NCI-H524 (cell line): ENCODE measurements at regions not wholly inside any gene's neighbourhood (a gene's known extent, or its start where the extent isn't known, plus 50 kb on each side); places are given as distances from the start of the nearest gene placed in this dataset.
A peak's percentile ranks its signal among the peaks of the same experiment; 100 is the strongest.
"Not testable (repeated sequence)": the region's sequence is repeated elsewhere in the genome, so short reads cannot be mapped to it uniquely, and the experiment has no call there.

Source experiments
- DNase-seq, 2 experiments: peaks; one replicate each; lab custom pipeline; 2025; lab: John Stamatoyannopoulos, UW

DNA sequence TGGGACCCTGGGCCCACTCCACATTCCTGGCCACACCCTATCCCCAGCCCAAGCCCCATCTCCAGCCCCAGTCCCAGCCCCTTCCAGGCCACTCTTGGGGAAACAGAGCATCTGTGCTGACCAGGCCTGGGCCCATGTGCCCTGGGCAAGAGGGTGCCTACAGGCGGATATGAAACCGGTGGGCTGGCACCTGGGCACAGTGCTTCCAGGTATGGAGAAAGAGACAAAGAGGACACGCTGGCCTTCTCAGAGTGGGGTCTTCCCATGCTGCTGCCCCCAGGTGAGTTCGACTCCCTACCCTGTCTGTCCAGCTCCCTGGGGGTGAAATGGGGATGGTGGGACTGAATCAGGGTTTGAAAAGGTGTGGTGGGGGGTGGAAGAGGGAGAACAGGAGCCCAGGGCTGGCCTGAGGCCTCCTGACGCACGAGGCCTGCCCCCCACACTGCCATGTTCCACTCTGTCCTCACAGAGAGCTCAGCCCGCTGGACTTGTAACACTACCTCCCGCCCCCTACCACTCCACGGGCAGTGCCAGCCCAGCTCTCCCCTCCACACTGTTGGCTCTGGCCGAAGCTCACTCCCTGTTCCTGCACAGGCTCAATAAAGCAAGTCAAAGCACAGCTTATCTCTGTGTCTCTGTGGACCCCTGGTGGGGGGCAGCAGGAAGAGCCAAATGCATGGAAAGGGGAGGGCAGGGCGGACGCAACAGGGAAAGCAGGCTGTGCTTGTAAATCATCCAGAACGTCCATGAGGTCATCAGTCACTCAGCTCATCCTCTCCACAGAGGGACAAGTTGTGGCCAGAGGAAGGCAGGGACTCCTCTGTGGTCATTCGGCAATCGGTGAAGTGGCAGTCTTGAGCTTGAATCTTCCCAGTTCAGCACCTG, 71.1 kb upstream of the TMEM97 start:
- DNase-seq, result peak; percentile 56 to 70

DNA sequence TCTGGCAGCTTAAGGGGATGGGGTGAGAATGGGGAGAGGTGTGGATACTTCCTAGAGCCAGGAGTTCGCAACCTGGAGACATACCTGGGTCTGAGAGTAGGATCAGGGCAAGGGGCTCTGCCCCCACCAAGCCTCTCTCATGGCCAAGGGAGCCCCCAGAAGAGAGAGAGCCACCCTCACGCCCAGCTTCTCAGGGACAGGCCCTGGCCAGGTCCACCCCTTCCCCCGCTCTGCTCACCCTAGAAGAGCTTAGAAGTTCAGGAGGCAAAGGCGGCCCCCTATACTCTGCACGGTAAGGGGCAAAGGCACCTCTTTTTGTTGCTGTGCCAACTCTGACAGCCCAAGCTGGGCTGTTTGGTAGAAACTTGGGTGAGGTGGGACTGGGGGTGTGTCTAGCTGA, 69.3 kb upstream of the TMEM97 start:
- DNase-seq, result no peak

DNA sequence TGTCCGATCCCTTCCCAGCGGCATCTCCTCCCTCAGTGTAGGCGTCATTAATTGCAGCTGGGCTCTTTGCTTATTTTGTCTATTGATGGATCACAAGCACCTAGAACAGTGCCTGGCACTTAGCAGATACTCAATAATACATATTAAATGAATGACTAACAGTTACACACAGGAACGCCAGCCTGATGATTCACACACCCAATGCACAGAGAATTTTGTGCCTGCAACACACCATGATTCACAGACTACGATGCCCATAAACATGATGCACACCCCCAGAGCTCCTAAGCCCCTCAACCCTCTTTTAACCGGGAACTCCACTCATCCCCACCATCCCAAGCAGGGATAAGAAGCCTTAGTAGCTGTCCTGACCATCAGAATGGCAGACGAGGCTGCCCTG, 66.6 kb upstream of the TMEM97 start:
- no peak for DNase-seq

DNA sequence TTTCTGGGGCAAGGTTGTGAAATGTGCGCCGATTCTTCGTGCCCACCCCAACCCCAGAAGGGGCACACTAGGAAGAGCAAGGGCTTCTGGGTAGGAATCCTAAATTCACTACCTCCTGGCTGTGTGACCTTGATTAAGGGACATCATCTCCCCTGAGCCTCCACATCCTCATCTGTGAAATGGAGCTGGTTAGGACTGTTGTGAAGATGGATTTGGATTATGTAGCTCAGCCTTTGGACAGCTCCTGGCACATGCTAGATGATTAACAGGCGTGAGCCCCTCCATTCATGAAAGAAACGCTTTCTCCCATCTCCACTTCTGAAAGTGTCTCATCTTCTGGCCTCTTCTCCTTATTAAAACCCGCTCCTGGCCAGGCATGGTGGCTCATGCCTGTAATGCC, 65.3 kb upstream of the TMEM97 start:
- DNase-seq, result no peak

DNA sequence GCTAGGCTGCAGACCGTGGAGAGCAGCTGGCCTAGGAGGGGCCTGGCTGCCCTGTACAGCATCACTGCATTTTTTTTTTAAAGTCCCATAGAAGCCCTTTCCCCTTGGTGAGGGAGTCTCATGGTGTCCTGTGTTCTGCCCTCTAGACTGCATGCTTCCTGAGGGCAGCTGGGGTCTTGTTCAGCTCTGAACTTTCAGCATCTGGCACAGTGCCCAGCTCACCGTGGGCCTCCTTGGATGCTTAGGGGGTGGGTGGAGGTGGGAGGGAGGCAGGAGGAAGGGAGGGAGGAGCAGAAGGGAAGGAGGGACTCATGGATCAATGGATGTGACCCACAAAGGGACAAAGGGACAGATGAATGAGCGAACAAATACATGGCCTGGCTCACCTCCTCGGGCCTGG, 63.4 kb upstream of the TMEM97 start:
- DNase-seq, result no peak

DNA sequence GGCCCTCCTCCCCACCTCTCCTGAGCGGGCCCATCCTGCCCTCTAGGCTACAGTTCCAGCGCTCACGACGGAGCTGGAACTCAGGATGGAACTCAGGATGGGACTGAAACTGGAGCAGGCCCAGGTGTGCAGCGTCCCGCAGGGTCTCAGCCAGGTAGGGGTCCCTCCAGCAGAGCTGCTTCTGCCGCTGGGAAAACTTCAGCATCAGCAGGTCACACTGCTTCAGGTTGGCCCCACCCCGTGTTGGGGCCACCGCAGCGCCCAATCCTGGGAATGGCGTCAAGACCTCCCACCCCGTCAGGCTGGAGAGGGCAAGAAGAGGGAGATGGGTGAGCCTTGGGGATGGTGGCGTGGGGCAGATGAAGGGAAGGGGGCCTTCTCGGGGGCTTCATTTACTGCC, 62.6 kb upstream of the TMEM97 start:
- DNase-seq, result no peak

DNA sequence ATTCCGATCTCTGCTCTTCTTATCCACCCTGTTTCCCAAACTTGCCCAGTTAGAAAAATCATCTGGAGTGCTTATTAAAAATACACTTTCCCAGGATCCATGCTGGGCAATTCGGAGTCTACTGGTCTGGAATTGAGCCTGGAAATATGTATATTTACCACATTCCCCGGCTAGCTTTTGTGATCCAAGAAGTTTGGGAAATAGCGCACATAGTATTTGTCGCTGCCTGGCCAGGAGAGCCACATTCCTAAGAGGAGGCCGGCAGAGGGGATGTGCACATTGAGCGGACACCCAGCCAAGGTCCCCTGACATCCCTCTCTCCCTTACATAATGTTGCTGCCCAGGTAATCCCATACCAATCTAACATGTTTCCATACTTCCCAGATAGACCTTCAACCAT, 62.1 kb upstream of the TMEM97 start:
- no peak for DNase-seq

DNA sequence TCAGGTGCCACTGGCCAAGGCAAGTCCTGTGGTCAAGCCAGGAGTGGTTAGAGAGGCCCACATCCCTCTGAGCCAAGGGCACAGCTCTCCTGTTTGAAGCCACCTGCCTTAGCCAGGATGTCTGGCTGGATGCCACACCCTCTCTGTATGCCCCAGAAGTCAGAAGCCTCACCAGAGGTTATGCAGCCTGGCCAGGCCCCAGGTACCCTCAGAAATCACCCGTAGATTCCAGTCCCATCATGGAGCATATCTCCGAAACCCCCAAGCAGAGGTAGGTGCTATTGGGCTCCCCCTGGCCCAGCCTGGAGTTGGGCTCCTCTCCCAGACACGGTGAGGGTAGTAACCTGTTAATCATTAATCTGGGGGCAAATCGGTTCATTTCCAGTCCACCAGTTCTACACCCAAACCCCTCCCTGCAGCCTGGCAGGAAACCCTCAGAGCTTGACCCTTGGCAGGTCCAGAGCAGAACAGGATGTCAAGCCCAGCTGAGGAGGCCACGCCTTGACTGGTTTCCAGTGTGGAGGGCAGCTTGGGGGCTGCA, 60.6 kb upstream of the TMEM97 start:
- no peak for DNase-seq

DNA sequence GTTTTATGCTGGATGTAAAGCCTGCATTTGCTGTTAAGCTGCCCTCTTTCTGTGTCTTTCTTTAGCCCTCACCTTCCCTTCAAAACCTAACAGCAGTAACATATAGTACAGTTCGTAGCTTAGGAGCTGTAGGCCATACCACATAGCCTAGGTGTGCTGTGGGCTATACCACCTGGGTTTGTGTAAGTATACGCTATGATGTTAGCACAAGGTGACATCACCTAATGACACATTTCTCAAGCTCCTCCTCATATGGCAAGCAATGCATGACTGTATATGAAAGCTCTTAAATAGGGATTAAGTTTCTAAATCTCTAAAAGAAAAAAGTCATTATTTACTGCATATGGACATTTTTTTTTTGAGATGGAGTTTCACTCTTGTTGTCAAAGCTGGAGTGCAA, 57.8 kb upstream of the TMEM97 start:
- no peak for DNase-seq

DNA sequence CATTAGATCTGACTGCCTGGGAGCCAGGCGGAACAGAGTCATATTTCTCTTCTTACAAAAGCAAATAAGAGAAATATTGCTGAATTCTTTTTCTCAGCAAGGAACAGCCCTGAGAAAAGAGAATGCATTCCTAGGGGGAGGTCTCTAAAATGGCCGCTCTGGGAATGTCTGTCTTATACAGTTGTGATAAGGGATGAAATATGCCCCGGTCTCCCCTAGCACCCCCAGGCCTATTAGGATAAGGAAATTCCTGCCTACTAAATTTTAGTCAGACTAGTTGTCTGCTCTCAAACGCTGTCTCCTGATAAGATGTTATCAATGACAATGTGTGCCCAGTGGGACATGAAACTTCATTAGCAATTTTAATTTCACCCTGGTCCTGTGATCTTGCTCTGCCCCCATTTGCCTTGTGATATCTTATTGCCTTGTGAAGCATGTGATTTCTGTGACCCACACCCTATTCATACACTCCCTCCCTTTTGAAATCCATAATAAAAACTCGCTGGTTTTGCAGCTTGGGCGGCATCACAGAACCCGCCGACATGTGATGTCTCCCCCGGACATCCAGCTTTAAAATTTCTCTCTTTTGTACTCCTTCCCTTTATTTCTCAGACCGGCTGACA, 56.8 kb upstream of the TMEM97 start:
- not testable (repeated sequence) for DNase-seq

DNA sequence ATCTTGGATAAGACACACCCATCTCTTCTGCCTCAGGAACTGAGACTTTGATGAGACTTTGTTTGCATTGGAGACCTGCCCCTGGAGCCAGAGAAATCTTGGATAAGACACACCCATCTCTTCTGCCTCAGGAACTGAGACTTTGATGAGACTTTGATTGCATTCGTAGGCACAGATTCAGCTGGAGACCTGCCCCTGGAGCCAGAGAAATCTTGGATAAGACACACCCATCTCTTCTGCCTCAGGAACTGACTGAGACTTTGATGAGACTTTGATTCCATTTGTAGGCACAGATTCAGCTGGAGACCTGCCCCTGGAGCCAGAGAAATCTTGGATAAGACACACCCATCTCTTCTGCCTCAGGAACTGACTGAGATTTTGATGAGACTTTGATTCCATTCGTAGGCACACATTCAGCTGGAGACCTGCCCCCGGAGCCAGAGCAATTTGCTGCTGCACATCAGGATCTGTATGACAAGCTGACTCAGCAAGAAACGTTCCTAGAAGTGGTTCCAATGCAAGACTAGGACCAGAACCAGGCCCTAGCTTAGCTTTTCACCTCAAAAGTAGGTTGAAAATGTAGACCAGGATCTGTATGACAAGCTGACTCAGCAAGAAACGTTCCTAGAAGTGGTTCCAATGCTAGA, 54.0 kb upstream of the TMEM97 start:
- not testable (repeated sequence) for DNase-seq

DNA sequence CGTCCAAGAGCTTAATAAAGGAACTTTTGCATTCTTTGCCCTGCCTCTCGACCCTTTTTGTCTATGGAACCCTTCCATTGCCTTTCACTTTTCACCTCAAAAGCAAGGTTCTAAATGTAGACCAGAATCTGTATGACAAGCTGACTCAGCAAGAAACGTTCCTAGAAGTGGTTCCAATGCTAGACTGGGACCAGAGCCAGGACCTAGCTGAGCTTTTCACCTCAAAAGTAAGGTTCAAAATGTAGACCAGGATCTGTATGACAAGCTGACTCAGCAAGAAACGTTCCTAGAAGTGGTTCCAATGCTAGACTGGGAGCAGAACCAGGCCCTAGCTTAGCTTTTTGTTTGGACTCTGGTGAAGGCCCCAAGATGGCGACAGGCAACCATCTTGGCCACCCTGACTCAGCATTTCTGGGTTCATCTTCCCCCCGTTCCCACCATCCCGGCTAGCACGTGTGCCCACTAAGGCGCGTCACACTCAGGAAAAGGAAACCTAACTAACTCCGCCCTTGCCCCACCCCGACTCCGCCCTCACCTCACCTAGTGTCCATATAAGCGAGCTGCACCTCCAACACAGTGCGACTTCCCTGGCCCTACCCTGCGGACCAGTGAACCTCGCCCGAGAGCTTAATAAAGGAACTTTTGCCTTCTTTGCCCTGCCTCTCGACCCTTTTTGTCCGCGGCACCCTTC, 53.0 kb upstream of the TMEM97 start:
- DNase-seq, result not testable (repeated sequence)

DNA sequence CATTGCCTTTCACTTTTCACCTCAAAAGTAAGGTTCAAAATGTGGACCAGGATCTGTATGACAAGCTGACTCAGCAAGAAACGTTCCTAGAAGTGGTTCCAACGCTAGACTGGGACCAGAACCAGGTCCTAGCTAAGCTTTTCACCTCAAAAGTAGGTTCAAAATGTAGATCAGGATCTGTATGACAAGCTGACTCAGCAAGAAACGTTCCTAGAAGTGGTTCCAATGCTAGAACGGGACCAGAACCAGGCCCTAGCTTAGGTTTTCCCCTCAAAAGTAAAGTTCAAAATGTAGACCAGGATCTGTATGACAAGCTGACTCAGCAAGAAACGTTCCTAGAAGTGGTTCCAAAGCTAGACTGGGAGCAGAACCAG, 52.5 kb upstream of the TMEM97 start:
- DNase-seq, result not testable (repeated sequence)

DNA sequence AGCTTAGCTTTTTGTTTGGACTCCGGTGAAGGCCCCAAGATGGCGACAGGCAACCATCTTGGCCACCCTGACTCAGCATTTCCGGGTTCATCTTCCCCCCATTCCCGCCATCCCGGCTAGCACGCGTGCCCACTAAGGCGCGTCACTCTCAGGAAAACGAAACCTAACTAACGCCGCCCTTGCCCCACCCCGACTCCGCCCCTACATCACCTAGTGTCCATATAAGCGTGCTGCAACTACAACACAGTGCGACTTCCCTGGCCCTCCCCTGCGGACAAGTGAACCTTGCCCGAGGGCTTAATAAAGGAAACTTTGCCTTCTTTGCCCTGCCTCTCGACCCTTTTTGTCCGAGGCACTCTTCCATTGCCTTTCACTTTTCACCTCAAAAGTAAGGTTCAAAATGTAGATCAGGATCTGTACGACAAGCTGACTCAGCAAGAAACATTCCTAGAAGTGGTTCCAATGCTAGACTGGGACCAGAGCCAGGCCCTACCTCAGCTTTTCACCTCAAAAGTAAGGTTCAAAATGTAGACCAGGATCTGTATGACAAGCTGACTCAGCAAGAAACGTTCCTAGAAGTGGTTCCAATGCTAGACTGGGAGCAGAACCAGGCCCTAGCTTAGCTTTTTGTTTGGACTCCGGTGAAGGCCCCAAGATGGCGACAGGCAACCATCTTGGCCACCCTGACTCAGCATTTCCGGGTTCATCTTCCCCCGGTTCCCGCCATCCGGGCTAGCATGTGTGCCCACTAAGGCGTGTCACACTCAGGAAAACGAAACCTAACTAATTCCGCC, 51.9 kb upstream of the TMEM97 start:
- DNase-seq, result not testable (repeated sequence)

DNA sequence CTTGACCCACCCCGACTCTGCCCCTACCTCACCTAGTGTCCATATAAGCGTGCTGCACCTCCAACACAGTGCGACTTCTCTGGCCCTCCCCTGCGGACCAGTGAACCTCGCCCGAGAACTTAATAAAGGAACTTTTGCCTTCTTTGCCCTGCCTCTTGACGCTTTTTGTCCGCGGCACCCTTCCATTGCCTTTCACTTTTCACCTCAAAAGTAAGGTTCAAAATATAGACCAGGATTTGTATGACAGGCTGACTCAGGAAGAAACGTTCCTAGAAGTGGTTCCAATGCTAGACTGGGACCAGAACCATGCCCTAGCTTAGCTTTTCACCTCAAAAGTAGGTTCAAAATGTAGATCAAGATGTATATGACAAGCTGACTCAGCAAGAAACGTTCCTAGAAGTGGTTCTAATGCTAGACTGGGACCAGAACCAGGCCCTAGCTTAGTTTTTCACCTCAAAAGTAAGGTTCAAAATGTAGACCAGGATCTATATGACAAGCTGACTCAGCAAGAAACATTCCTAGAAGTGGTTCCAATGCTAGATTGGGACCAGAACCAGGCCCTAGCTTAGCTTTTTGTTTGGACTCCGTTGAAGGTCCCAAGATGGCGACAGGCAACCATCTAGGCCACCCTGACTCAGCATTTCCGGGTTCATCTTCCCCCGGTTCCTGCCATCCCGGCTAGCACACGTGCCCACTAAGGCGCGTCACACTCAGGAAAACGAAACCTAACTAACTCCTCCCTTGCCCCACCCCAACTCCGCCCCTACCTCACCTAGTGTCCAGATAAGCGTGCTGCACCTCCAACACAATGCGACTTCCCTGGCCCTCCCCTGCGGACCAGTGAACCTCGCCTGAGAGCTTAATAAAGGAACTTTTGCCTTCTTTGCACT, 51.0 kb upstream of the TMEM97 start:
- no peak for DNase-seq

DNA sequence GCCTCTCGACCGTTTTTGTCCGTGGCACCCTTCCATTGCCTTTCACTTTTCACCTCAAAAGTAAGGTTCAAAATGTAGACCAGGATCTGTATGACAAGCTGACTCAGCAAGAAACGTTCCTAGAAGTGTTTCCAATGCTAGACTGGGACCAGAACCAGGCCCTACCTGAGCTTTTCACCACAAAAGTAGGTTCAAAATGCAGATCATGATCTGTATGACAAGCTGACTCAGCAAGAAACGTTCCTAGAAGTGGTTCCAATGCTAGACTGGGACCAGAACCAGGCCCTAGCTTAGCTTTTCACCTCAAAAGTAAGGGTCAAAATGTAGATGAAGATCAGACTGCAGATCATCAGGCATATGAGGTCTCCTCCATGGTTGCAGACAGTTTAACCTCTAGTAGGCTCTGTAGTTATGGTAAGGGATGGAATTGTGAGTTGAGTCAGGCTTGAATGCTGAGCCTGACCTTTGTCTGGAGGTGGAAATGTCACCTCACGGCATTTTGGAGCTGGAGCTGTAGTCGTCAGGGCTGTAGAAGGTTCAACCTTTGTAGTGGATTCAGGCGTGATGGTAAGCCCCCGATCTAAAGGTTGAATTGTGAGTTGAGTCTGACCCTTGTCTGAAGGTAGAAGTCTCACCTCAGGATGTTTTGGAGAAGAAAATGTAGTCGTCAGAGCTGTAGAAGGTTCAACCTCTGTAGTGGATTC, 50.2 kb upstream of the TMEM97 start:
- DNase-seq, result no peak
